Stimulated activated naive B cell treated with anti-CD40 and anti-IgM and Interleukin-4, amounts not matched to agents 10 μg/mL and 1 μg/mL and 100 μg/mL, for 72 hours (primary cell): ENCODE measurements at regions not wholly inside any gene's neighbourhood (a gene's known extent, or its start where the extent isn't known, plus 50 kb on each side); places are given as distances from the start of the nearest gene placed in this dataset.

Experiments
- ATAC-seq, 2 donors: fragments of 150-1000 bp; cut with Tn5 transposase; replicated peaks; 2 replicates each; pipeline ENCODE4 v1.10.0; 2021; ENCODE audit warnings: moderate library complexity in 1 of 2
- DNase-seq: peaks from one replicate; pipeline ENCODE4 v3.0.0; 2021
- H3K27ac Mint-ChIP-seq: one replicate; pipeline ENCODE4 v1.8.0; 2022; ENCODE audit warnings: mild to moderate bottlenecking, mixed read lengths
- H3K27me3 Mint-ChIP-seq, 2 donors: one replicate each; pipeline ENCODE4 v1.8.0; 2022; ENCODE audit warnings: mixed read lengths in 2 of 2
- H3K36me3 Mint-ChIP-seq, 2 donors: one replicate each; pipeline ENCODE4 v1.8.0; 2022; ENCODE audit warnings: mixed read lengths in 2 of 2, mild to moderate bottlenecking in 1 of 2
- H3K4me1 Mint-ChIP-seq, 2 donors: one replicate each; pipeline ENCODE4 v1.8.0; 2022; ENCODE audit warnings: mixed read lengths in 2 of 2, mild to moderate bottlenecking in 1 of 2
- H3K4me3 Mint-ChIP-seq, 2 donors: one replicate each; pipeline ENCODE4 v1.8.0; 2022; ENCODE audit warnings: mild to moderate bottlenecking in 2 of 2, mixed read lengths in 2 of 2, moderate library complexity in 1 of 2
- H3K9me3 Mint-ChIP-seq, 2 donors: one replicate each; pipeline ENCODE4 v1.8.0; 2022; ENCODE audit warnings: mixed read lengths in 2 of 2, mild to moderate bottlenecking in 1 of 2

- Mint-ChIP-seq H3K27ac (no peak overlapping the region), H3K4me1 (peaks cover 0 to 2% of the 10 kb centered on the region in 2 donors), H3K9me3 (no peaks in the 10 kb centered on the region), H3K4me3 (no peak overlapping the region), H3K36me3 (no peaks in the 10 kb centered on the region), H3K27me3 (peaks cover 5 to 7% of the 10 kb centered on the region in 2 donors)
- DNase-seq (no peak), ATAC-seq (no peak)
Measured at GRCh38 chr12:24441458-24441857, 492.0 kb upstream of the SOX5 start.

- ATAC-seq = no peak
- Mint-ChIP-seq H3K4me3 (no peak overlapping the region), H3K27me3 (peaks cover 5 to 7% of the 10 kb centered on the region in 2 donors), H3K4me1 (no peaks in the 10 kb centered on the region), H3K27ac (no peak overlapping the region), H3K36me3 (no peaks in the 10 kb centered on the region), H3K9me3 (no peaks in the 10 kb centered on the region)
- no peak for DNase-seq
Measured at GRCh38 chr12:24436667-24437066, 487.2 kb upstream of the SOX5 start.

DNA sequence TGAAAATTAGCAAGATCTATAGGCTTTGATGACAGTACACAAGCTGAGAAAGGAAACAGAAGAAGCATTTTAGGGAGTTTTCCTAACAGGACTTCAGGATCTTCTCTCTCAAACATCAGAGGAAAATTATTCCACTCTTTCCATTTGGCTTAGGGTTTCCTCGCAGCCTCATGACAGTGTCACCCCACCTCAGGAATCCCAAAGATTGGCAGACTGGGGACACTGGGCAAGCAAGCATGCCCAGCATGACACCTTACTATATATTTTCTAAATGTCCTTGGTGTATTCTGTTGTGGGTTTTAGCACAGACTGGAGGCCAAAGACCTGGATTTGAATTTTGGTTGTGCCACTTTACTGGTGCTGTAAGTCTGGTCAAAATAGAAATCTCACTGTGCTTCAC is 482.4 kb upstream of the SOX5 start:
- no peak for DNase-seq
- Mint-ChIP-seq H3K9me3 (no peaks in the 10 kb centered on the region), H3K4me1 (no peaks in the 10 kb centered on the region), H3K36me3 (no peaks in the 10 kb centered on the region), H3K27me3 (no peaks in the 10 kb centered on the region), H3K4me3 (no peak overlapping the region), H3K27ac (no peak overlapping the region)
- ATAC-seq = no peak

- Mint-ChIP-seq H3K9me3 (no peaks in the 10 kb centered on the region), H3K36me3 (no peaks in the 10 kb centered on the region), H3K4me3 (no peak overlapping the region), H3K27me3 (peaks cover 0 to 5% of the 10 kb centered on the region in 2 donors), H3K4me1 (peaks cover 3 to 13% of the 10 kb centered on the region in 2 donors), H3K27ac (no peak overlapping the region)
- DNase-seq = no peak
- ATAC-seq = no peak
Measured at GRCh38 chr12:24427776-24428175, 478.3 kb upstream of the SOX5 start.

- ATAC-seq = no peak
- H3K27me3 Mint-ChIP-seq = peaks cover 0 to 5% of the 10 kb centered on the region in 2 donors
- H3K4me3 Mint-ChIP-seq = no peak overlapping the region
- no peak overlapping the region for H3K27ac Mint-ChIP-seq
- no peak for DNase-seq
- peaks cover 1 to 4% of the 10 kb centered on the region in 2 donors for H3K9me3 Mint-ChIP-seq
- H3K36me3 Mint-ChIP-seq = no peaks in the 10 kb centered on the region
- H3K4me1 Mint-ChIP-seq = peaks cover 3 to 13% of the 10 kb centered on the region in 2 donors
Measured at GRCh38 chr12:24425601-24425970, 476.1 kb upstream of the SOX5 start.

GRCh38 chr12:24424889-24425600 is 475.6 kb upstream of the SOX5 start:
- no peak overlapping the region for H3K27ac Mint-ChIP-seq
- peaks cover 1 to 4% of the 10 kb centered on the region in 2 donors for H3K9me3 Mint-ChIP-seq
- H3K36me3 Mint-ChIP-seq = no peaks in the 10 kb centered on the region
- H3K4me3 Mint-ChIP-seq = no peak overlapping the region
- DNase-seq (no peak), ATAC-seq (peak; percentile 31 to 55)
- peaks cover 3 to 13% of the 10 kb centered on the region in 2 donors for H3K4me1 Mint-ChIP-seq
- H3K27me3 Mint-ChIP-seq = peaks cover 0 to 5% of the 10 kb centered on the region in 2 donors

DNA sequence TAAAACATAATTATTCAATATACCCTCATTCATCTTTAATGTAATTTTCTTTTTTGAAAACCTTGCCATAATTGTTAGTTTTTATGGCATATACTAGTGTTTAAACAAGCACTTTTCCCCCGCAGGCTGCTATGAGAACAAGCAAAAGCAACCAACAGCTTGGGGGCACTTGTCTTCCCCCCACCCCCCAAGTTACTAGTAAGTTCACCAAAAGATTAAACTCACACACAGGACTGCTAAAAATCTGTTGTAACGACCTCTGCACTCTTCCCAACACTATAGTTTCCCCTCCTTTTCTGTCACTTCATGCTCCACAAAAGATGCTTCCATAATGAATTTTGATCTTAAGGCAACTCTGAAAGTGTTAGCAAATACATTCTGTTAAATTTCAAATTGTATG is 474.9 kb upstream of the SOX5 start:
- Mint-ChIP-seq H3K27ac (no peak overlapping the region), H3K27me3 (peaks cover 0 to 5% of the 10 kb centered on the region in 2 donors), H3K9me3 (peaks cover 1 to 4% of the 10 kb centered on the region in 2 donors), H3K4me1 (peaks cover 3 to 13% of the 10 kb centered on the region in 2 donors), H3K4me3 (no peak overlapping the region), H3K36me3 (no peaks in the 10 kb centered on the region)
- no peak for DNase-seq
- ATAC-seq = no peak

GRCh38 chr12:24423611-24424010 is 474.1 kb upstream of the SOX5 start:
- Mint-ChIP-seq H3K27me3 (peaks cover 0 to 5% of the 10 kb centered on the region in 2 donors), H3K36me3 (no peaks in the 10 kb centered on the region), H3K27ac (no peak overlapping the region), H3K9me3 (peaks cover 1 to 4% of the 10 kb centered on the region in 2 donors), H3K4me1 (peaks cover 3 to 13% of the 10 kb centered on the region in 2 donors), H3K4me3 (no peak overlapping the region)
- ATAC-seq = no peak
- DNase-seq = no peak

GRCh38 chr12:24421759-24422158 is 472.3 kb upstream of the SOX5 start:
- no peak for ATAC-seq
- Mint-ChIP-seq H3K4me1 (peaks cover 9 to 23% of the 10 kb centered on the region in 2 donors), H3K27ac (no peak overlapping the region), H3K4me3 (no peak overlapping the region), H3K9me3 (peaks cover 1 to 4% of the 10 kb centered on the region in 2 donors), H3K36me3 (no peaks in the 10 kb centered on the region), H3K27me3 (peaks cover 0 to 5% of the 10 kb centered on the region in 2 donors)
- DNase-seq = no peak

- ATAC-seq (no peak), DNase-seq (no peak)
- no peaks in the 10 kb centered on the region for H3K36me3 Mint-ChIP-seq
- H3K9me3 Mint-ChIP-seq = peaks cover 1 to 4% of the 10 kb centered on the region in 2 donors
- no peak overlapping the region for H3K27ac Mint-ChIP-seq
- no peak overlapping the region for H3K4me3 Mint-ChIP-seq
- peaks cover 27 to 37% of the 10 kb centered on the region in 2 donors for H3K4me1 Mint-ChIP-seq
- no peaks in the 10 kb centered on the region for H3K27me3 Mint-ChIP-seq
Measured at GRCh38 chr12:24418157-24418556, 468.7 kb upstream of the SOX5 start.

- H3K27ac Mint-ChIP-seq = peak overlapping the region; percentile 42
- H3K4me1 Mint-ChIP-seq = peaks cover 27 to 37% of the 10 kb centered on the region in 2 donors
- H3K27me3 Mint-ChIP-seq = no peaks in the 10 kb centered on the region
- peak overlapping the region; percentile 48 to 53 for H3K4me3 Mint-ChIP-seq
- ATAC-seq (peak; percentile 86 to 89), DNase-seq (peak; percentile 21)
- H3K36me3 Mint-ChIP-seq = no peaks in the 10 kb centered on the region
- peaks cover 1 to 3% of the 10 kb centered on the region in 2 donors for H3K9me3 Mint-ChIP-seq
Measured at GRCh38 chr12:24416423-24417109, 467.1 kb upstream of the SOX5 start.

DNA sequence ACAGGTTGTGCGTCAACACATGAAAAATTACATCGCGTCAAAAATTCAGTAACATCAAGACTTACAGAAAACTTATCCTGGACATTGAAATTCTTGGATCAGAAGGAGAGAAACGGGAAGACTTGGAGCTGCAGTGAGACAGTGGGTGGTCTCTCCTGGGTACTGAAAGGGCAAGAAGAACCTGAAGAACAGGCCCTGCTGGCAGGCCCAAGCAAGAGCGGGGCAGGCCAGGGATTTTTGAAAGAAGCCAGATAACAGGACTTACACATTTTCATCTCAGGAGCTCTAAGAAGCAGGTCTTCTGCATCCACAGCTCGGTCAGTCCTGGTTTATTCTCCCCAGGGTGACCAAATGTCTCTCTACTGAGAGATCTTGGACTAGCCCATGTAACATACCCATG is 466.5 kb upstream of the SOX5 start:
- ATAC-seq = no peak
- Mint-ChIP-seq H3K9me3 (no peaks in the 10 kb centered on the region), H3K36me3 (no peaks in the 10 kb centered on the region), H3K27me3 (no peaks in the 10 kb centered on the region), H3K4me1 (peaks cover 27 to 37% of the 10 kb centered on the region in 2 donors), H3K27ac (peak overlapping the region; percentile 42), H3K4me3 (peak overlapping the region; percentile 34 to 53)
- DNase-seq = no peak

GRCh38 chr12:24414480-24414879 is 465.0 kb upstream of the SOX5 start:
- peak; percentile 33 to 35 for ATAC-seq
- H3K4me3 Mint-ChIP-seq = peak overlapping the region; percentile 64 to 70
- DNase-seq = peak; percentile 4

DNA sequence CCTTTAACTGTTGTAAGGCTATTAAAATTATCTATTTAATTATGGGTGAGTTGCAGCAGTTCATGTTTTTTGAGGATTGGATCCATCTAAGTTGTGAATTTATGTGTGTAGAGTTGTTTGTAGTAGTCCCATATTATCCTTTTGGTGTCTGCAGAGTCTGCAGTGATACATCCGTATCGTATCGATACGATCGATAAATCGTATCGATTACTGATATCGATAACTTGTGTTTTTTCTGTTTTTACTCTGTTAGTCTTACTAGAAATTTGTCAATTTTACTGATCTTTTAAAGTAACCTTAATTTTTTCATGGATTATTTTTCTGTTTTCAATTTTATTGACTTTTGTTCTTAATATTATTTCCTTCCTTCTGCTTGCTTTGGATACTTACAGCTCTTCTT is 462.5 kb upstream of the SOX5 start:
- Mint-ChIP-seq H3K27ac (no peak overlapping the region), H3K36me3 (no peaks in the 10 kb centered on the region), H3K4me3 (no peak overlapping the region), H3K27me3 (no peaks in the 10 kb centered on the region), H3K4me1 (peaks cover 33 to 52% of the 10 kb centered on the region in 2 donors), H3K9me3 (no peaks in the 10 kb centered on the region)
- ATAC-seq (no peak), DNase-seq (no peak)

More at GRCh38 chr12:24414480-24414879, 465.0 kb upstream of the SOX5 start:
- H3K4me1 Mint-ChIP-seq = peaks cover 27 to 44% of the 10 kb centered on the region in 2 donors
- H3K27ac Mint-ChIP-seq = peak overlapping the region; percentile 45
- no peaks in the 10 kb centered on the region for H3K9me3 Mint-ChIP-seq
- H3K36me3 Mint-ChIP-seq = no peaks in the 10 kb centered on the region
- H3K27me3 Mint-ChIP-seq = no peaks in the 10 kb centered on the region

- ATAC-seq (no peak), DNase-seq (no peak)
- Mint-ChIP-seq H3K9me3 (no peaks in the 10 kb centered on the region), H3K27ac (no peak overlapping the region), H3K4me1 (peaks cover 21 to 34% of the 10 kb centered on the region in 2 donors), H3K4me3 (no peak overlapping the region), H3K27me3 (no peaks in the 10 kb centered on the region), H3K36me3 (no peaks in the 10 kb centered on the region)
Measured at GRCh38 chr12:24409868-24410267, 460.4 kb upstream of the SOX5 start.
